DMS114 treated with DMSO at 0.1 percent for 48 hours (cell line): ENCODE measurements at regions not wholly inside any gene's neighbourhood (a gene's known extent, or its start where the extent isn't known, plus 50 kb on each side); places are given as distances from the start of the nearest gene placed in this dataset.
"Not testable (repeated sequence)": the region's sequence is repeated elsewhere in the genome, so short reads cannot be mapped to it uniquely, and the experiment has no call there.

Source experiments
- DNase-seq: peaks from one replicate; lab custom pipeline; 2025; ENCODE audit not compliant: unreplicated experiment; lab: John Stamatoyannopoulos, UW

DNA sequence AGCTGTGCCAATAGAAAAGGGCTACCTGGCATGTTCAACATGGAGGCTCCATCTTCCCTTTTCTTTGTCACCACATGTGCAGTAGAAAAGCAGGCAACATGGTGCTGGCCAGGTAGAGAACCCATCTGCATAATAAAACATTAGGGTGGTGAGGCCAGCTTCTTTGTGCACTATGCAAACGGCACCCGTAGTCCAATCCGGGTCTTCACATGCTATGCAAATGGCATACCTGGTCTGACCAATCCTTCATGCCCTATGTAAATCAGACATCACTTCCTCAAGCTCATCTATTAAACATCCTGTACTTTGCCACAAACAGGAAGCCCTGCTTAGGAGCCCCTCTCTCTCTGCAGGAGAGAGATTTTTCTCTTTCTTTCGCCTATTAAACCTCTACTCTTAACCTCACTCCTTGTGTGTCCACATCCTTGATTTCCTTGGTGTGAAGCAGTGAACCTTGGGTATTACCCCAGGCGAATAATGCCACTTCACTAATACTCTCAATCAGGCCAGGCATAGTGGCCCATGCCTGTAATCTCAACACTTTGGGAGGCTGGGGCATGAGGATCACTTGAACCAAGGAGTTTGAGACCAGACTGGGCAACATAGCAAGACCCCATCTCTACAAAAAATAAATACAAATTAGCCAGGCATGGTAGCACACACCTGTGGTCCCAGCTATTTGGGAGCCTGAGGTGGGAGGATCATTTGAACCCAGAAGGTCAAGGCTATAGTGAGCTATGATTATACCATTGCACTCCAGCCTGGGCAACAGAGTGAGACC is 111.3 kb upstream of the MRI1 start:
- DNase-seq = no peak

DNA sequence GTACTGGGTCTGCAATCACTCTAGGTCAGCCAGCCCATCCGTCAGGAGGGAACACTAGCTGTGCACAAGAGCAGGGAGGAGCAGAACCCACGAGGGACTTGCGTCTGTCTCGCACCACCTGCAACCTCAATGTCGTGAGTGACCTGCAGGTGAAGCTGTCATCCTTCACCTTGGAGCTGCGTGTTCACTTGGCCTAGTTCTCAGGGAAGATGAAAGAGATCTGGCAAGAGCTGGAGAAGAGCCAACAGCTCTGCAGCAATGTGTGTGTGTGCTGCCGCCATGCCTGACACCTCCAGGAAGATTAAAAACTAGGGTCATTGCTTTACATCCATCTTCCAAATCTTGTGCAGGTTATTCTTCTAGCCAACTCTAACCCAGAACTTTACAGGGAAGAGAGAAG is 117.6 kb upstream of the MRI1 start:
- no peak for DNase-seq

DNA sequence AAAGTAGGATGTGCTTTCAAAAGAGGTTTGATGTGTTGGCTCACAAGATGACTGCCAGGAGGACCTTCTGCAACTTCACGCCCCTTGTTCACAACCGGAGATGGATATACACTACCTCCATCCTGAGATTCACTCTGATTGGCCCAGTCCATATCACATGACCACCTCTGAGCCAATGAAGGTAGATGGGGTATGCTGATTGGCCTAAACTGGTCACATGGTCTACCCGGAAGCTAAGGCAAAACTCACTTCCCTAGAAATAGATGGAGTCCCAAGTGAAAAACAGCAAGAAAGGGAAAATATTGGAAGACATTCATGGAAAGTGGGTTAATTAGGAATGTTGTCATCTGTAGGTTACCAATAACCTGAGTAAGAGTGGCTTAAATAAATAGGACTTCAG is 119.7 kb upstream of the MRI1 start:
- DNase-seq = no peak

DNA sequence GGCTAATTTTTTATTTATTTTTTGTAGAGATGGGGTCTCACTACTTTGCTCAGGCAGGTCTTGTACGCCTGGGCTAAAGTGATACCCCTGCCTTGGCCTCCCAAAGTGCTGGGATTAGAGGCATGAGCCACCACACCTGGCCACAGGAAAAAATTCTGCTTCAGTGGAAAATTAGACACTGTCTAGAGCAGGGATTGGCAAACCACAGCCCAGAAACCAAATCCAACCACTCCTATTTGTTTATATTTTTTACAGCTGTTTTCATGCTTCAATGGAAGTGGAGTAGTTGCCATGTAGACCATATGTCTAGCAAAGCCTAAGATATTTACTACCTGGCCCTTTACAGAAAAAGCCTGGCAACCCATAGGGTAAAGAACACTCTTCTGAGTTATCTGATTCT is 123.7 kb upstream of the MRI1 start:
- no peak for DNase-seq

DNA sequence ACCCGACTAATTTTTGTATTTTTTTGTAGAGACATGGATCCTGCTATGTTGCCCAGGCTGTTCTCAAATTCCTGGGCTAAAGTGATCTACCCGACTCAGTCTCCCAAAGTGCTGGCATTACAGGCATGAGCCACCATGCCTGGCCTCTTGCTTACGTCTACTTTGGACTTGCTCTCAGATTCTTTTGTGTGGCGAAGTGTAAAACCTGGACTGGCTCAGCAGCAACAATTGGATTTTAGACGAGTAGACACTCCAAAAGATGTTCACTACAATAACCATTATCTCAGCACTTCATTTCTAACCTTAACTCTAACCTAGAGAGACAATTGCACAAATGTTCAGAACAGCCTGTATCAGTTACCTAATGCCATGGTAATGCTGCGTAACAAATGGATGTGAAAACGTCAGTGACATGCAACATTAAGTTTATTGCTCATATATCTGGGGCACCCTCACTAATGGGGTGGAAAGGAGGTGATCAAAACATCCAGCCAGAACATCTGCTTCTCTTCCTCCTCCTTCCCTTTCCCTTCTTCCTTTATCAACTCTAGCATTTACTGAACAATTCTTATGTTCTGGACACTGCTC is 124.9 kb upstream of the MRI1 start:
- no peak for DNase-seq

DNA sequence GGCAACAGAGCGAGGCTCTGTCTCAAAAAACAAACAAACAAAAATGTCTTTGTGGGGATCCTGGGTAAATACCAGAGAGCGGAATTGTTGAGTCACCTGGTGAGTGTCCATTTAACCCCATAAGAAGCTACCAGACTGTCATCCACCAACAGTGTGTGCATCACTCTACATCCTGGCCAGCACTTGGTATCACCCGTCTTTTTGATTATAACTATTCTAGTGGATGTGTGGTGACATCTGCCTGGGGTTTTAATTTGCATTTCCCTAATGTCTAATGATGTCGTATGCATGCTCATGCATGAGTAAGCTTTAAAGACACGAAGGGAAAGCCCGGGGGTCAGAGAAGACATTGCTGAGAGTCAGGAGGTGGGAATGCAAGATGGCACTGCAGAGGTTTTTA is 126.7 kb upstream of the MRI1 start:
- no peak for DNase-seq

DNA sequence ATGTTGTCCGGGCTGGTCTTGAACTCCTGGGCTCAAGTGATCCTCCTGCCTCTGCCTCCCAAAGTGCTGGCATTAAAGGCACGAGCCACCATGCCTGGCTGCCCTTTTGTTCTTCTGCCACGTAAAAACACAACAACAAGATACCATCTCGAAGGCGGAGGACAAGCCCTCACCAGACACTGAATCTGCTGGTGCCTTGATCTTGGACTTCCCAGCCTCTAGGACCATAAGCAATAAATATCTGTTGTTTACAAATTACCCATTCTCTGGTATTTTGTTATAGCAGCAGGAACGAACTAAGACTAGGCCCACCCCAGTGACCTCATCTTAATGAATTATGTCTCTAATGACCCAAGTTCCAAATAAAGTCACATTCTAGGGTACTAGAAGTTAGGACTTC is 128.4 kb upstream of the CACNA1A start:
- no peak for DNase-seq

DNA sequence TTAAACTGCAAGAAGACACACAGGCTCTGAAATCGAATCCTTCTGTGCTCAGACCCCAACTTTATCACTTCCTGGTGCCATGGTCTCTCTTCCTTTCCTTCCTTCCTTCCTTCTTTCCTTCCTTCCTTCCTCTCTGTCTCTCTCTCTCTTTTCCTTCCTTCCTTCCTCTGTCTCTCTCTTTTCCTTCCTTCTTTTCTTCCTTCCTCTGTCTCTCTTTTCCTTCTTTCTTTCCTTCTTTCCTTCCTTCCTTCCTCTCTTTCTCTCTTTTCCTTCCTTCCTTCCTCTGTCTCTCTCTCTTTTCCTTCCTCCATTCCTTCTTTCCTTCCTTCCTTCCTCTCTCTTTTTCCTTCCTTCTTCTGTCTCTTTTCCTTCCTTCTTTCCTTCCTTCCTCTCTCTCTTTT is 127.2 kb upstream of the CACNA1A start:
- DNase-seq = no peak

DNA sequence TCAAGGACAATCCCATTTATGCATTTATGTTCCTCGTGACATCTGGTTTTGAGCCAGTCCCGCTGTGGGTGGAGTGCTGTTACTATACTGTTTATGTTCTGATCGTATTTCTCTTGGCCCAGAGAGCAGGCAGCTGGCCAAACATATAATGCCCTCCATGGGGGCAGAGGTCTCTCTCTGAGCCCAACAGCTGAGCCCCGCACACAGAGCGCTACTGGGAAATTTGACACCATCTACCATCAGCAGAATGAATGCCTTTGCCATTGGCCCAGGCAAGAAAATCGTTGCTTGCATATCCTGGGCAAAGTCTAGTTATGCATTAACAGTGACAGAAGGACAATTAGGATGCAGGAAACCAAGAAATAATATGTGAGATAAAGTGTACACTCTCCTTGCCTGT is 126.8 kb upstream of the CACNA1A start:
- no peak for DNase-seq

DNA sequence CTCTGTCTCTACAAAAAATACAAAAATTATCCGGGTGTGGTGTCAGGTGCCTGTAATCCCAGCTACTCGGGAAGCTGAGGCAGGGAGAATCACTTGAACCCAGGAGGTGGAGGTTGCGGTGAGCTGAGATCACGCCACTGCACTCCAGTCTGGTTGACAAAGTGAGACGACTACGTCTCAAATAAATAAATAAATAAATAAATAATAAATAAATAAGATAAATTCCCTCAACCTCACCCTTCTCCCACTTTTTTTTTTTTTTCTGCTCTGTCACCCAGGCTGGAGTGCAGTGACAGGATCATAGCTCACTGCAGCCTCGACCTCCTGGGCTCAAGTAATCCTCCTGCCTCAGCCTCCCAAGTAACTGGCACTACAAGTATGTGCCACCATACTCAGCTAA is 125.9 kb upstream of the CACNA1A start:
- not testable (repeated sequence) for DNase-seq

DNA sequence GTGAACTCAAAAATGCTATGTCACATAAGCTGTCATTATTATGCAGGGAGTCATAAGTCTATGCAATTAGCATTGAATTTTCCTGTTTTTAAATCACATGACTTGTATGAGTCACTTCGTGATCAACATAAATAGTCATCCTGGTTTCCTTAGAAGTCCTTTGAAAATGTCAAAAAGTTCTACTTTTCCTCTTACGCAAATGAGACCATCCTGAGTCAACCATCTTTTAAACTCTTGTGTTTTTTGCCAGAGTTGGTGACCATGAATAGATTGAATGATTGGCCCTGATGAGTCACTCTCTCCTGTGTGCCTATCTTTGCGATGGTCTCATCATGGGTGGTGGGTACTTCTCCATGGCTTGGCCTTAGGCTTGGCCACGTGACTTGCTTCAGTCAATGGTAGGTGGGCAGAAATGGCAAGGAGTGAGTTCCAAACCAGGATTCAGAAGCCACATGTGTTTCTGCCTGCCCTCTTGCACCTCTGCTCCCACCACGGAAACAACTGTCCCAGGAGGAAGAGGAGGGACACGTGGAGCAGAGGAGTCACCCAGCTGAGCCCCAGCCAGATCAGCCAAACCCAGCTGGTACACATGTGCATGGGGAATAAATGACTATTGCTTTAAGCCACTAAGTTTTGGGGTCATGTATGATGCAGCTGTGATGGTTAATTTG is 123.5 kb upstream of the CACNA1A start:
- no peak for DNase-seq

DNA sequence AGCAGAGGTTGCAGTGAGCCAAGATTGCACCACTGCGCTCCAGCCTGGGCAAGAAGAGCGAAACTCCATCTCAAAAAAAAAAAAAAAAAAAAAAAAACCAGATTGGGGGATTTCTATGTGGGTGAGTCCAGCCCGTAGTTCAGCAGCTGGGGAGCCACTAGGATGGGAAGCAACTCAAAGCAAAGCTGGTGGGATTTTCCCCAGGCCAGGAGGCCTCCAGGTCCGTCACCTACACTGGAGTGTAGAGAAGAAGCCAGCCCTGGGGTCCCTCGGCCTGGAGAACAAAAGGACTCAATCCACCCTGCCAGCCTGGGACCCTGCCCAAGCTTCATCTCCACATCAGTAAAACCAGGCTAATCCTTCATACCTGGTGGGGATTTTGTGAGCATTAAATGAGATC is 121.3 kb upstream of the CACNA1A start:
- DNase-seq = no peak

DNA sequence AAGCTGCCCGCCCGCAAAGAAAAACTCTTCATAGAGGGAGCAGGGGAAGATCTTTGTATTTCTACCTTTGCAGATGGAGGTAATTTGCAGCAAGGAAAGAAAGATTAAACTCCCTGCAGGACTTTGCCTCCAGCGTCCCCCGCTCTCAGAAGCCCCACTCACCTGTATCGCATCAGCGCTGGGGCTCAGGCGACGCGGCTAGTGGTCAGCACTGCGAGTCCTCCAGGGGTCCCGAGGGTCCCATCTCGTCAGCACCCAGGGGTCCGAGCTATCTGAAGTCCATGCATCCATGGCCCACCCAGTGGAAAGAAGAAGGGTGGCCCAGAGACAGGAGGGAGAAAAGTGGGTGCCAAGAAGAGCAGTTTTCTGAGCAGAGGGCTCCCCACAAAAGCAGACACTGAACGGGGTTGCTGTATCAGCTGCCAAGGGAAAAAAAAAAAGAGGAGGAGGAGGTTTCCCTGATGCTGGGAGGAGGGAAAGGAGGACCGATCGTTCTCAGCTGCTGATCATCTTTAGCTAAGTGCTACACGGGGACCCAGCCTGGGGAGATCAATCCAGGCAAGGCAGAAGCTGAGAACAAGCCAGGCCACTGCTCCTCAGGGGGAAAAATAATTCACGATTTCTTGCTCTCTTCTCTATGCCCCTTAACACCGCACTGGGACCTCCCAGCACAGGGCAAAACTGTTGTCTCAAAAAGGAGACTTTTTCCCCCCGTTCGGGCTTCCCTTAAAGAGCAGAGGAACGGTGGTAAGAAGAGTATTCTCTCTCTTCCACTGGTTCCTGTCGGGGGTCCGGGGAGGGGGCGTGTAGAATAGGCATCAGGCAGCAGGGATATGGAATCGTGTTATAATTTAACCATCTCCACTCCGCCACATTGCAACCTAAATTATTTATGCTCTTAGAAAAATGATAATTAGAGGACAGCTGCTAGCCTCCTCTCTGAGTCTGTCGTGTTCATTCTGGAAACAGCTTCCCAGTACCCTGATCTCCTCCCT is 117.7 kb upstream of the CACNA1A start:
- no peak for DNase-seq

DNA sequence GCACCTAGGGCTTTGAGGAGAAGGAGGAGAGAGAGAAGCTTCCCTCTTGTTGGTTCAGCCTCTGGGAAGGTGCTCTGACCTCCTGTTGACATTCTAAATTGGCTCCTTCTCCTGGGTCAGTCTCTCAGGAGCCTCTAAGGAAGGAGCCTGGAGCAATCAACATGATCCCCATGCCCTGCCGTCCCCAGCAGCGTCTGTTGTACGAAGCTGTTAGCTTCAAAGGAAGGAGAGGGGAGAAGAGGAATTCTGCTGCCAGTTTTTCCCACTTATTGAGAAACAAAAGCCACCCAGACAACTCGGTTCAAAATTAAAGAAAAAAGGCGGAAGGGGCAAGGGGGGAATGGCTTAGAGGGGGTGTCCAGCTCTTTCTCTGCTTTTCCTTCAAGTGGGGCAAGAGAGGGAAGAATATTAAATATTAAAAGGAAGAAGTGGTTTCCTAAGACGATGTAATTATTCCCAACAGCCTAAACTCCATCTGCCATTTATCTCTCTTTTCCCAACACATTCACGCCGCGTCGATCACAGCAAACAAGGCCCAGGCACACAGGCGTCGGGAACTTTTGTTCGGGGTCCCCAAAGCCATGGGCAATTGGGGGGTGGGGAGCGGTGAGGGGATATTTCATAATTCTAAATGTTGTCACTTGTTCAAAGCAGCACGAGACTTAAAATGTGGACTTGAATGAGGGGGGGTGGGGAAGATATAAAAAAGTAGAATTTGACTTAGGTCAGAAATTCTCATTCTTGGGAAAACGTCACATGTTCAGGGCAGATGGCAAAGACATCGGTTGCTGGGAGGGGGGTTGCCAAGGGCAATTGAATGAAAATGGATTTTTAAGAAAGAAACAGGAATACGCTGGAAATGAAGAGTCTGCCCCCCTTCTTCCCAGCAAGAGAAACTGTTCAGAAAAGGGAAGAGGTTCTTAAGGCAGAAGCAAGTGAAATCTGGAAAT is 116.8 kb upstream of the CACNA1A start:
- DNase-seq = no peak

DNA sequence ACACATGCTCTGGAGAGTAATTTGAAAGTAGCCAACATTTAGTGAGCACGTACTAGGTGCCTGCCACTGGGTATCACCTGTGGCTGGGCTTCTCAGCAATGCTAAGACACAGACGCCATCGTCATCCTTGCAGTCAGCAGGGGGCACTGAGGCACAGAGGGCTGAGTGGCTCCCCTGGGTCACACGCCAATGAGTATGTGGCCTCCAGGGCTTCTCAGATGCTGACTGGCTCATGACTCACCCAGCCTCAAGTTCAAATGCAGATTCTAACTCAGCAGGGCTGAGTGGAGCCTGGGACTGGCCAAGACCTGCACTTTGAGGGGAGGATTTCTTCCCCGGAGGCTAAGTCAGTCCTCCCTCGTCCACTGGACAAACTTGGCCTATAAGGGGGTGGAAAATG is 115.1 kb upstream of the CACNA1A start:
- DNase-seq = no peak

DNA sequence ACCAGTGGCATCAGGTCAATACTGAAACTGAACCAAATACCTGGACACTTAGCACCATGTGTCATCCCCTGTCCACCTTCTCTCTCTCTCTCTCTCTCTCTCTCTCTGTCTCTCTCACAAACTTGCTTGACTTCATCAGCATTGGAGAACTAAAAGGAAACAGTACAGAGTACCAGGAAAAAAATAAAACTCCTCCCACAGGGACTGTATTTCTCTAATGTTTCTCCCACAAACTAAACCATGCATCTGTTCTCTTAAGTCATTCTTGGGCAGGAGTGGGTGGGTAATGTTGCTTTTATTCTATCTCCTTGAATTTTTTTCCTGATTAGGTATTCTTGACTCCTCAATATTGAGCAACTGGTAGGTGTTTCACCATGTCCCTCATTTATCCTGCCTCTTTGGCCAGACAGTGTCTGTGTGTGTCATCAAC is 112.9 kb upstream of the CACNA1A start:
- DNase-seq = no peak

DNA sequence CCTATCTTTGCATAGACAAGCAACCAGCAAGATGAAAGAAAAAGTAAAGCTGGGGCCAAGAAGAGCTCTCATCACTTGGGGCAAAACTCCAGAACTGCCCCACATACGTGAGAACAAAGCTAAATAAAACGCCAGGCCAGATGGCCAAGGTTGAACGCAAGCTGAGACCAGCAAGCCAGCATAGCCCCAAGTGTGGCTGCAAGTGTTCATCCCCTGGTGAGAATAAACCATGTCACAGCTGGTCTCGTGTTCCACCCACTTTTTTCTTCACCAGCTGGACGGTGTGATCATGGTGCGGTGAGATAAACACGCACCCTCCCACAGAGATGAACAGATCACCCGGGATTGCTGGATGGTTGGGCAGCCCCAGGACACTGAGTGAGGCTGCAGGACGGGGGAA is 109.6 kb upstream of the CACNA1A start:
- no peak for DNase-seq

DNA sequence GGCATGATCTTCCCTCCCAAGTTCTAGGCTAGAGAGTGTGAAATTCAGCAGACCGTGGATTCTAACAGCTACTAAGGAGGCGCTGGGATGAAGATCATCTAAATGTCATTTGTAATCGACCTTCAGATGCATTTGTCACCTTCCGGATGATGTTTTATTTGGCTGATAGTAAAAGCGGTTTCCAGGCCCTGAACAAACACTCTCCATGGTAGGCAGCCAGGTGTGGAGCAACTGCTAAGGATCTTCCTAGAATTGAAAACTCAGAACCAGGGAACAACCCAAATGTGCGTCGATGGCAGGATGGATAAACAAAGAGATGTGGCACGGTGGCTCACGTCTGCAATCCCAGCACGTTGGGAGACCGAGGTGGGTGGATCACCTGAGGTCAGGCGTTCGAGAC is 107.2 kb upstream of the CACNA1A start:
- DNase-seq = no peak

DNA sequence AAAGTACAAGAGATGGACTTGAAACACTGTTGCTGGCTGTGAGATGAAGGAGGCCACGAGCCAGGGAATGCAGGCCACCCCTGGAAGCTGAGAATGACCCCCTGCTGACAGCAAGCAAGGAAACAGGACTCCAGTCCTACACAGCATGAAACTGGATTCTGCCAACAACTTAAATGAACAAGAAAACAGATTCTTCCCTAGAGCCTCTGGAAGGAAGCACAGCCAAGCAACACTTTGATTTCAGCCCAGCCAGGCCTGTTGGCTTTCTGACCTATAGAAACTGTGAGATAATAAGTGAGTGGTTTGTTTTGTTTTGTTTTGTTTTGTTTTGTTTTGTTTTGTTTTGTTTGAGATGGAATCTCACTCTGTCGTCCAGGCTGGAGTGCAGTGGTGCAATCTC is 105.3 kb upstream of the CACNA1A start:
- DNase-seq = no peak

DNA sequence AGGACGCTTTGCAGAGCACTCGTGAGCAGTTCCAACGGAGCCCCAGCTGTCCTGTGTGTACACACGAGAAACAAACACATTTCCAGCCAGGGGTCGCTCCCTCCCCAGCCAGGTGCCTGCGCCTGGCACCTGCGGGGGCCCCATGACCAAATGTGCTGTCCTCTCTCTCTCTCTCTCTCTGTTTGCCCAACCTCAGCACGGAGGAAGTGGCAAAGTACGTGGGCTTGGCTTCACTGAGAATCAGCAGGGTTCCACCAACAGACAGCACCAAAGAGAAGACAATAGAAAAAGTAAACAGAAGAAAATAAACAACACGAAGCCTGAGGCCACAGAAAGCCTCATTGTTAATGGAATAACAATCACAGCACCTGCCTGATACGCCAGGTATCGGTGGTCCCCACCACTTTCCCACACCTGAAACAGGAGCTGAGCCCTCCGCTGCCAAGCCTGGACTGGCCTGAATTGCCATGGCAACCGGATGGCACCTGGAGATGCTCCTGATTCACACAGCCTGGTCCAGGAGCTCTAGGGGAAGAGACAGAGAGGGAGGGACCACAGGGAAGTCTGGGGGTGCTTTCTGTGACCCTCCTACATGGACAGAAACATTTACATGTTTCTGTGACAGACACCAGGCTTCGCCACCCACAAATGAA is 103.9 kb upstream of the CACNA1A start:
- DNase-seq = no peak
